H1 (cell line): ENCODE measurements at regions not wholly inside any gene's neighbourhood (a gene's known extent, or its start where the extent isn't known, plus 50 kb on each side); places are given as distances from the start of the nearest gene placed in this dataset.

Source experiments
- CTCF ChIA-PET: fragments of 300-600 bp; sonication (Branson Sonifier 250); formaldehyde crosslinking; loops from one replicate; lab custom pipeline; 2021; ENCODE audit not compliant: partially characterized antibody; lab: Charles Lee
- POLR2A ChIA-PET: fragments of 300-600 bp; sonication (Branson Sonifier 250); formaldehyde crosslinking; loops from one replicate; lab custom pipeline; 2021; ENCODE audit warnings: inconsistent platforms; ENCODE audit not compliant: partially characterized antibody; lab: Charles Lee
- DNase-seq, 2 experiments: peaks; one replicate each; pipeline versions ENCODE4 v3.0.0 to v3.0.0-alpha.2; 2010 to 2022; ENCODE audit warnings: low spot score in 2 of 2, low read depth in 1 of 2, mixed read lengths in 1 of 2
- FAIRE-seq: peaks from 2 replicates; lab custom pipeline; 2011; peaks lifted over from hg19 to GRCh38; lab: Jason Lieb, UNC
- H2AFZ ChIP-seq: 2 replicates; pipeline ENCODE4 v1.8.1; 2012; ENCODE audit warnings: low read length, inconsistent platforms
- H2AK5ac ChIP-seq: 2 replicates; pipeline ENCODE4 v1.6.1; 2013; ENCODE audit warnings: low read depth, low read length
- H2BK120ac ChIP-seq: replicated peaks from 2 replicates; pipeline ENCODE3; 2013; ENCODE audit warnings: low read depth, low read length, inconsistent platforms
- H2BK12ac ChIP-seq: 2 replicates; pipeline ENCODE4 v1.6.1; 2013; ENCODE audit warnings: low read depth, low read length
- H2BK15ac ChIP-seq: 2 replicates; pipeline ENCODE4 v1.6.1; 2013; ENCODE audit warnings: low read length
- H2BK20ac ChIP-seq: 2 replicates; pipeline ENCODE4 v1.6.1; 2013; ENCODE audit warnings: low read length
- H2BK5ac ChIP-seq: 2 replicates; pipeline ENCODE4 v1.6.1; 2013; ENCODE audit warnings: low read depth, low read length
- H3K14ac ChIP-seq: 2 replicates; pipeline ENCODE4 v1.6.1; 2013; ENCODE audit warnings: inconsistent platforms; ENCODE audit not compliant: insufficient read length
- H3K18ac ChIP-seq: 2 replicates; pipeline ENCODE4 v1.6.1; 2013; ENCODE audit warnings: low read length; ENCODE audit errors: extremely low read depth
- H3K23ac ChIP-seq: 2 replicates; pipeline ENCODE4 v1.6.1; 2013; ENCODE audit warnings: inconsistent platforms; ENCODE audit not compliant: insufficient read length
- H3K23me2 ChIP-seq: 2 replicates; pipeline ENCODE4 v1.6.1; 2013; ENCODE audit warnings: low read depth, low read length
- H3K27ac ChIP-seq: 2 replicates; pipeline ENCODE4 v1.6.1; 2011; ENCODE audit warnings: low read depth, low read length, inconsistent platforms
- H3K27me3 ChIP-seq, 4 experiments: replicated peaks in 1 of 4; 1 replicate in 1 of 4; 2 replicates in 3 of 4; pipeline versions ENCODE4 v1.6.1 to v1.8.1; 2011 to 2013; ENCODE audit warnings: low read length in 3 of 4, mild to moderate bottlenecking in 3 of 4, inconsistent platforms in 2 of 4, mixed read lengths in 2 of 4, moderate library complexity in 1 of 4; ENCODE audit not compliant: control insufficient read depth in 3 of 4, insufficient read depth in 3 of 4; ENCODE audit errors: extremely low read depth in 1 of 4
- H3K36me3 ChIP-seq, 4 experiments: 2 replicates each; pipeline versions ENCODE4 v1.6.1 to v1.8.1; 2011 to 2013; ENCODE audit warnings: mild to moderate bottlenecking in 4 of 4, low read length in 3 of 4, moderate library complexity in 2 of 4, control low read depth in 1 of 4, inconsistent platforms in 1 of 4; ENCODE audit not compliant: insufficient read depth in 4 of 4, control insufficient read depth in 2 of 4
- H3K4ac ChIP-seq: replicated peaks from 2 replicates; pipeline ENCODE3; 2013; ENCODE audit warnings: low read length, low read depth, mixed read lengths, inconsistent platforms; ENCODE audit not compliant: insufficient read length
- H3K4me1 ChIP-seq, 4 experiments: replicated peaks in 1 of 4; 1 replicate in 1 of 4; 2 replicates in 3 of 4; pipeline versions ENCODE4 v1.6.1 to v1.8.1; 2011 to 2013; ENCODE audit warnings: low read length in 3 of 4, inconsistent platforms in 2 of 4, mixed read lengths in 1 of 4; ENCODE audit not compliant: insufficient read depth in 4 of 4, control insufficient read depth in 3 of 4
- H3K4me2 ChIP-seq, 2 experiments: 2 replicates each; pipeline versions ENCODE4 v1.6.1 to v1.8.1; 2011 to 2013; ENCODE audit warnings: low read depth in 2 of 2, low read length in 2 of 2, control low read depth in 1 of 2, inconsistent platforms in 1 of 2, mild to moderate bottlenecking in 1 of 2; ENCODE audit not compliant: insufficient read depth in 1 of 2
- H3K4me3 ChIP-seq, 4 experiments: fragments of 200-600, 300-600 bp in 1 of 4; sonication (generic), shearing (Covaris generic), sonication (Bioruptor Twin) in 1 of 4; 2 replicates each; pipeline versions ENCODE4 v1.5.1 to v1.8.1; 2011 to 2016; ENCODE audit warnings: low read length in 4 of 4, low read depth in 3 of 4, control low read depth in 2 of 4, inconsistent platforms in 2 of 4, mild to moderate bottlenecking in 2 of 4, mixed read lengths in 1 of 4, moderate library complexity in 1 of 4; ENCODE audit not compliant: insufficient read depth in 2 of 4; ENCODE audit errors: extremely low read depth in 1 of 4
- H3K56ac ChIP-seq: replicated peaks from 2 replicates; pipeline ENCODE3; 2013; ENCODE audit warnings: low read depth, mild to moderate bottlenecking, mixed read lengths, low read length, inconsistent platforms; ENCODE audit not compliant: insufficient read length
- H3K79me1 ChIP-seq: 2 replicates; pipeline ENCODE4 v1.6.1; 2013; ENCODE audit warnings: low read depth, low read length, control low read depth
- H3K79me2 ChIP-seq, 2 experiments: 2 replicates each; pipeline versions ENCODE4 v1.6.1 to v1.8.1; 2012 to 2013; ENCODE audit warnings: low read length in 2 of 2, mild to moderate bottlenecking in 2 of 2, inconsistent platforms in 1 of 2; ENCODE audit not compliant: insufficient read depth in 2 of 2, control insufficient read depth in 1 of 2
- H3K9ac ChIP-seq, 4 experiments: replicated peaks in 1 of 4; 1 replicate in 1 of 4; 2 replicates in 3 of 4; pipeline versions ENCODE4 v1.6.1 to v1.8.1; 2011 to 2013; ENCODE audit warnings: low read depth in 3 of 4, low read length in 3 of 4, control low read depth in 2 of 4, mild to moderate bottlenecking in 2 of 4, moderate library complexity in 2 of 4, inconsistent platforms in 1 of 4; ENCODE audit errors: extremely low read depth in 1 of 4
- H3K9me3 ChIP-seq, 2 experiments: 2 replicates each; pipeline versions ENCODE4 v1.6.1 to v1.8.1; 2012 to 2013; ENCODE audit warnings: mild to moderate bottlenecking in 2 of 2, moderate library complexity in 2 of 2, control low read depth in 1 of 2, inconsistent platforms in 1 of 2, low read depth in 1 of 2, low read length in 1 of 2, mixed read lengths in 1 of 2; ENCODE audit not compliant: insufficient read depth in 2 of 2
- H4K20me1 ChIP-seq, 2 experiments: replicated peaks in 1 of 2; 2 replicates each; pipeline versions ENCODE3 to v1.8.1; 2011 to 2013; ENCODE audit warnings: inconsistent platforms in 2 of 2, low read length in 2 of 2, mild to moderate bottlenecking in 1 of 2; ENCODE audit not compliant: insufficient read depth in 2 of 2, control insufficient read depth in 1 of 2
- H4K5ac ChIP-seq: 2 replicates; pipeline ENCODE4 v1.6.1; 2013; ENCODE audit warnings: low read length, low read depth, mixed read lengths, inconsistent platforms; ENCODE audit not compliant: insufficient read length
- H4K8ac ChIP-seq: 2 replicates; pipeline ENCODE4 v1.8.0; 2013; ENCODE audit warnings: mild to moderate bottlenecking, moderate library complexity, low read length, inconsistent platforms; ENCODE audit not compliant: insufficient read depth; ENCODE audit errors: extremely low read depth
- H4K91ac ChIP-seq: replicated peaks from 2 replicates; pipeline ENCODE3; 2013; ENCODE audit warnings: low read length, mixed read lengths, inconsistent platforms; ENCODE audit not compliant: insufficient read length
- YY1 ChIP-seq: IDR thresholded peaks from 2 replicates; pipeline ENCODE4 v1.6.1; 2011; ENCODE audit warnings: low read depth, mild to moderate bottlenecking, low read length
- WGBS, 2 experiments: shearing (Covaris generic) in 1 of 2; methylation state at CpG; one replicate each; pipeline versions ENCODE4 v1.1.6 to v1.1.7; 2013 to 2015; ENCODE audit warnings: low lambda C conversion rate in 2 of 2, mixed read lengths in 2 of 2, inconsistent platforms in 1 of 2, low coverage in 1 of 2, missing lambda C conversion rate in 1 of 2; ENCODE audit not compliant: insufficient replicate concordance in 2 of 2, insufficient coverage in 1 of 2, insufficient read length in 1 of 2; ENCODE audit errors: extremely low coverage in 1 of 2, missing lambda C conversion rate in 1 of 2; 5-methylcytosine and 5-hydroxymethylcytosine counted together

DNA sequence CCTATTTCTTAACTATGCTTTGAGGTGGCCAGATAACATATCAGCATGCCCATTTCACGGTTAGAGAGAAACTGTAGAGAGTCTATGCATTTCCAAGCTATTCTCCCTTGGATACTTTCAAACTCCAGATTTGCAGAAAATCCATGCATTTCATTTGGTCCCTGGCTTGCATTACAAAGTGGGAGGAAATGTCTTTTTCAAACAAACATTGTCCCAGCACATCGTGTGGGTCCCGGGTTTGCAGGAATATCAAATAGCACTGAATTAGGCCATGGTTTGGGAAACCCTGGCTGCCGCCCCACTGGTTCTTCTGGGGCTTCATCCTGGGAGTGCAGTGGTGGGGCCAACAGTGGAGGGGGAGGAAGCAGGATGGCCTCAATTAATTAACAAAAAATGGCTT is 171.9 kb downstream of the IRX5 start:
- Histone ChIP-seq H3K4ac (no peak overlapping the region), H3K56ac (no peak overlapping the region), H2BK20ac (no peak overlapping the region), H2AFZ (no peak overlapping the region), H2AK5ac (no peak overlapping the region), H4K91ac (no peak overlapping the region), H3K9ac (no peak overlapping the region), H4K8ac (no peak overlapping the region), H3K79me1 (no peaks in the 10 kb centered on the region), H3K18ac (no peak overlapping the region), H2BK5ac (no peak overlapping the region), H3K4me3 (no peak overlapping the region), H4K5ac (no peak overlapping the region), H4K20me1 (no peaks in the 10 kb centered on the region), H2BK120ac (no peak overlapping the region), H3K27ac (no peak overlapping the region), H3K4me1 (no peaks in the 10 kb centered on the region), H3K4me2 (no peak overlapping the region), H3K36me3 (no peaks in the 10 kb centered on the region), H3K23me2 (no peaks in the 10 kb centered on the region), H3K9me3 (no peaks in the 10 kb centered on the region; a peak in 1 of 4 replicates), H3K14ac (no peak overlapping the region), H2BK12ac (no peak overlapping the region), H3K27me3 (no peaks in the 10 kb centered on the region; a peak in 1 of 7 replicates), H3K23ac (no peak overlapping the region), H3K79me2 (no peaks in the 10 kb centered on the region), H2BK15ac (no peak overlapping the region)
- POLR2A ChIA-PET: interaction anchor here (1.2 kb wide), 1 partner anchor 13 kb away, joined by 4 read pairs; no protein-coding TSS in a partner anchor
- no peak for DNase-seq
- no peak for FAIRE-seq
- WGBS, 2 experiments: 65% methylated on average over 4 of the region's 4 CpGs; no CpG with 5 or more reads in 1 of the 2 experiments
- CTCF ChIA-PET: interaction anchor here (0.8 to 1.6 kb wide), 5 partner anchors 8 to 155 kb away, joined by 3 to 5 read pairs (median 3); no protein-coding TSS in a partner anchor
- TF ChIP-seq YY1: no peak
